ENCODE measurements at regions not wholly inside any gene's neighbourhood (a gene's known extent, or its start where the extent isn't known, plus 50 kb on each side); places are given as distances from the start of the nearest gene placed in this dataset.

DNA sequence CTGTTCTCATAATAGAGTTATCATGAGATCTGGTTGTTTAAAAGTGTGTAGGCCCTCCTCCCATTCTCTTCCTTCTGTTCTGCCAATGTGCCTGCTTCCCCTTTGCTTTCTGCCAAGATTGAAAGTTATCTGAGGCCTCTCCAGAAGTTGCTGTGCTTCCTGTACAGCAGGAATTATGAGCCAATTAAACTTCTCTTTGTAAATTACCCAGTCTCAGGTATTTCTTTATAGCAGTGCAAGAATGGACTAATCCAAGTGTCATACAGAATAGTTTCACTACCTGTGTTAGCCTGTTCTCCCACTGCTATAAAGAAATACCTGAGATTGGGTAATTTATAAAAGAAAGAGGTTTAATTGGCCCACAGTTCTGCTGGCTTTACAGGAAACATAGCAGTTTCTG is 100.0 kb downstream of the CD24 start:
- TF ChIP-seq, protein P1, sequence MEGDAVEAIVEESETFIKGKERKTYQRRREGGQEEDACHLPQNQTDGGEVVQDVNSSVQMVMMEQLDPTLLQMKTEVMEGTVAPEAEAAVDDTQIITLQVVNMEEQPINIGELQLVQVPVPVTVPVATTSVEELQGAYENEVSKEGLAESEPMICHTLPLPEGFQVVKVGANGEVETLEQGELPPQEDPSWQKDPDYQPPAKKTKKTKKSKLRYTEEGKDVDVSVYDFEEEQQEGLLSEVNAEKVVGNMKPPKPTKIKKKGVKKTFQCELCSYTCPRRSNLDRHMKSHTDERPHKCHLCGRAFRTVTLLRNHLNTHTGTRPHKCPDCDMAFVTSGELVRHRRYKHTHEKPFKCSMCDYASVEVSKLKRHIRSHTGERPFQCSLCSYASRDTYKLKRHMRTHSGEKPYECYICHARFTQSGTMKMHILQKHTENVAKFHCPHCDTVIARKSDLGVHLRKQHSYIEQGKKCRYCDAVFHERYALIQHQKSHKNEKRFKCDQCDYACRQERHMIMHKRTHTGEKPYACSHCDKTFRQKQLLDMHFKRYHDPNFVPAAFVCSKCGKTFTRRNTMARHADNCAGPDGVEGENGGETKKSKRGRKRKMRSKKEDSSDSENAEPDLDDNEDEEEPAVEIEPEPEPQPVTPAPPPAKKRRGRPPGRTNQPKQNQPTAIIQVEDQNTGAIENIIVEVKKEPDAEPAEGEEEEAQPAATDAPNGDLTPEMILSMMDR (IDR thresholded peaks at IDR 0.05; ENCODE audit: insufficient read depth, low read length, poor library complexity, severe bottlenecking): no peak
- TF ChIP-seq EZH2phosphoT487 (conservative IDR thresholded peaks at IDR 0.05; ENCODE audit: low read length): no peak

Measured in SU-DHL-6 (cell line).